SK-N-SH treated with all-trans-retinoic acid at 6 μM for 48 hours (cell line): ENCODE measurements at regions not wholly inside any gene's neighbourhood (a gene's known extent, or its start where the extent isn't known, plus 50 kb on each side); places are given as distances from the start of the nearest gene placed in this dataset.

Source experiments
- ATAC-seq: fragments of 200-7000 bp; cut with Tn5 transposase; 3 replicates; pipeline ENCODE4 v1.9.1; 2020; ENCODE audit warnings: mild to moderate bottlenecking, moderate library complexity
- ARNTL ChIP-seq: fragments of 450-650 bp; formaldehyde crosslinking; IDR thresholded peaks from 2 replicates; pipeline ENCODE4 v1.5.0; 2020; ENCODE audit warnings: low read depth, mild to moderate bottlenecking, moderate library complexity, borderline replicate concordance
- BACH2 ChIP-seq: fragments of 250-450 bp; sonication (Bioruptor Pico); IDR thresholded peaks from 2 replicates; pipeline ENCODE4 v1.9.0; 2021; ENCODE audit warnings: mild to moderate bottlenecking, borderline replicate concordance
- CSDC2 ChIP-seq: fragments of 250-450 bp; sonication (Bioruptor Pico); IDR thresholded peaks from 2 replicates; pipeline ENCODE4 v1.5.0; 2020; ENCODE audit warnings: mild to moderate bottlenecking, moderate library complexity
- ESRRG ChIP-seq: fragments of 250-450 bp; sonication (Bioruptor Pico); IDR thresholded peaks from 2 replicates; pipeline ENCODE4 v1.6.1; 2021; ENCODE audit warnings: mild to moderate bottlenecking
- GLIS3 ChIP-seq: fragments of 250-450 bp; sonication (Bioruptor Pico); IDR thresholded peaks from 2 replicates; pipeline ENCODE4 v1.5.0; 2020; ENCODE audit warnings: mild to moderate bottlenecking, moderate library complexity
- ISL1 ChIP-seq: fragments of 250-450 bp; sonication (Bioruptor Pico); IDR thresholded peaks from 2 replicates; pipeline ENCODE4 v2.1.2; 2022; ENCODE audit warnings: mild to moderate bottlenecking, moderate library complexity
- OSR1 ChIP-seq: fragments of 250-450 bp; sonication (Bioruptor Pico); IDR thresholded peaks from 2 replicates; pipeline ENCODE4 v1.8.0; 2022; ENCODE audit warnings: moderate library complexity, mild to moderate bottlenecking, inconsistent platforms
- PPARA ChIP-seq: fragments of 250-450 bp; sonication (Bioruptor Pico); IDR thresholded peaks from 2 replicates; pipeline ENCODE4 v1.5.0; 2020; ENCODE audit warnings: mild to moderate bottlenecking, borderline replicate concordance
- RARB ChIP-seq: fragments of 250-450 bp; sonication (Bioruptor Pico); IDR thresholded peaks from 2 replicates; pipeline ENCODE4 v1.8.0; 2021; ENCODE audit warnings: mild to moderate bottlenecking, moderate library complexity
- SNAI2 ChIP-seq: fragments of 250-450 bp; sonication (Bioruptor Pico); IDR thresholded peaks from 2 replicates; pipeline ENCODE4 v1.5.0; 2020; ENCODE audit warnings: mild to moderate bottlenecking, moderate library complexity
- TOX ChIP-seq: fragments of 250-450 bp; sonication (Bioruptor Pico); IDR thresholded peaks from 2 replicates; pipeline ENCODE4 v1.8.0; 2021; ENCODE audit warnings: mild to moderate bottlenecking, moderate library complexity, borderline replicate concordance
- ZC3H10 ChIP-seq: fragments of 250-450 bp; sonication (Bioruptor Pico); IDR thresholded peaks from 2 replicates; pipeline ENCODE4 v1.5.1; 2021; ENCODE audit warnings: mild to moderate bottlenecking, moderate library complexity
- ZFP3 ChIP-seq: fragments of 250-450 bp; sonication (Bioruptor Pico); IDR thresholded peaks from 2 replicates; pipeline ENCODE4 v1.5.0; 2020; ENCODE audit warnings: mild to moderate bottlenecking, moderate library complexity
- ZFP30 ChIP-seq: fragments of 450-650 bp; formaldehyde crosslinking; IDR thresholded peaks from 2 replicates; pipeline ENCODE4 v1.5.0; 2022; ENCODE audit warnings: mild to moderate bottlenecking, moderate library complexity
- ZNF565 ChIP-seq: fragments of 450-650 bp; formaldehyde crosslinking; conservative IDR thresholded peaks from 2 replicates; pipeline ENCODE4 v1.5.0; 2020; ENCODE audit warnings: low read depth, mild to moderate bottlenecking, moderate library complexity
- ZNF70 ChIP-seq: fragments of 450-650 bp; formaldehyde crosslinking; IDR thresholded peaks from 2 replicates; pipeline ENCODE4 v1.5.0; 2020; ENCODE audit warnings: mild to moderate bottlenecking, moderate library complexity
- ZNF8 ChIP-seq: fragments of 450-650 bp; formaldehyde crosslinking; IDR thresholded peaks from 2 replicates; pipeline ENCODE4 v1.5.0; 2020; ENCODE audit warnings: mild to moderate bottlenecking, moderate library complexity
- TF ChIP-seq, protein P1 (sequence below): fragments of 250-450 bp; sonication (Bioruptor Pico); IDR thresholded peaks from 2 replicates; pipeline ENCODE4 v1.5.0; 2020; ENCODE audit warnings: mild to moderate bottlenecking, moderate library complexity
- TF ChIP-seq, protein P2 (sequence below): fragments of 250-450 bp; sonication (Bioruptor Pico); IDR thresholded peaks from 2 replicates; pipeline ENCODE4 v1.8.0; 2021; ENCODE audit warnings: low read depth, mild to moderate bottlenecking, moderate library complexity, borderline replicate concordance
- TF ChIP-seq, protein P3 (sequence below): fragments of 250-450 bp; sonication (Bioruptor Pico); IDR thresholded peaks from 2 replicates; pipeline ENCODE4 v1.5.1; 2020; ENCODE audit warnings: low read depth, mild to moderate bottlenecking, moderate library complexity
- TF ChIP-seq, protein P4 (sequence below): fragments of 250-450 bp; sonication (Bioruptor Pico); IDR thresholded peaks from 2 replicates; pipeline ENCODE4 v1.8.0; 2020; ENCODE audit warnings: mild to moderate bottlenecking, moderate library complexity, borderline replicate concordance
- TF ChIP-seq, protein P5 (sequence below): fragments of 250-450 bp; sonication (Bioruptor Pico); IDR thresholded peaks from 2 replicates; pipeline ENCODE4 v1.5.1; 2021; ENCODE audit warnings: mild to moderate bottlenecking, moderate library complexity

DNA sequence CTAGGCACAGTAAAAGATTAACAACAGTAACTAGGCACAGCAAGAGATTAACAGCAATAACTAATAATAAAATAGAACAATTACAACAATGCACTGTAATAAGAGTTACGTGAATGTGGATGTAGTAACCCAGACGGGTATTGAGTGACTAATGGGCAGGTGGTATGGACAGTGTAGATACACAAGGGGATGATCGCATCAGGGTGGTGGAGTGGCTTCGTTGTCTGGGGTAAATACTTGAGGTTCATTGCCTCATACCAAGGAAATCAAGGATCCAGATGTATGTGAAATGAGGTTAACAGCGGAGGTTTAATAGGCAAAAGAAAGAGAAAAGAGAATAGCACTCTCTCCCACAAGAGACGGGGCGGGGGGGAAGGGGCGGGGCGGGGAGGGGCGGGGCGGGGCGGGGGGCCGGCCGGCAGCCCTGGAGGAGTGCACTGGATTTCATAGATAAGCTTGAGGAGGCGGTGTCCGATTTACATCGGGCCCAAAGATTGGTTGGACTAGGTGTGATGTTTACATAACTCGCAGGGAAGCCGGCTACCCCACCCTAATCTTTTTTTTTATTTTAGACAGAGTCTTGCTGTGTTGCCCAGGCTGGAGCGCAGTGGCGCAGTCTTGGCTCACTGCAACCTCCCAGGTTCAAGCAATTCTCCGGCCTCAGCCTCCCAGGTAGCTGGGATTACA is 106.3 kb downstream of the KCTD15 start:
- ATAC-seq, result no peak
- no peak for TF ChIP-seq ISL1
- TF ChIP-seq, protein P1, sequence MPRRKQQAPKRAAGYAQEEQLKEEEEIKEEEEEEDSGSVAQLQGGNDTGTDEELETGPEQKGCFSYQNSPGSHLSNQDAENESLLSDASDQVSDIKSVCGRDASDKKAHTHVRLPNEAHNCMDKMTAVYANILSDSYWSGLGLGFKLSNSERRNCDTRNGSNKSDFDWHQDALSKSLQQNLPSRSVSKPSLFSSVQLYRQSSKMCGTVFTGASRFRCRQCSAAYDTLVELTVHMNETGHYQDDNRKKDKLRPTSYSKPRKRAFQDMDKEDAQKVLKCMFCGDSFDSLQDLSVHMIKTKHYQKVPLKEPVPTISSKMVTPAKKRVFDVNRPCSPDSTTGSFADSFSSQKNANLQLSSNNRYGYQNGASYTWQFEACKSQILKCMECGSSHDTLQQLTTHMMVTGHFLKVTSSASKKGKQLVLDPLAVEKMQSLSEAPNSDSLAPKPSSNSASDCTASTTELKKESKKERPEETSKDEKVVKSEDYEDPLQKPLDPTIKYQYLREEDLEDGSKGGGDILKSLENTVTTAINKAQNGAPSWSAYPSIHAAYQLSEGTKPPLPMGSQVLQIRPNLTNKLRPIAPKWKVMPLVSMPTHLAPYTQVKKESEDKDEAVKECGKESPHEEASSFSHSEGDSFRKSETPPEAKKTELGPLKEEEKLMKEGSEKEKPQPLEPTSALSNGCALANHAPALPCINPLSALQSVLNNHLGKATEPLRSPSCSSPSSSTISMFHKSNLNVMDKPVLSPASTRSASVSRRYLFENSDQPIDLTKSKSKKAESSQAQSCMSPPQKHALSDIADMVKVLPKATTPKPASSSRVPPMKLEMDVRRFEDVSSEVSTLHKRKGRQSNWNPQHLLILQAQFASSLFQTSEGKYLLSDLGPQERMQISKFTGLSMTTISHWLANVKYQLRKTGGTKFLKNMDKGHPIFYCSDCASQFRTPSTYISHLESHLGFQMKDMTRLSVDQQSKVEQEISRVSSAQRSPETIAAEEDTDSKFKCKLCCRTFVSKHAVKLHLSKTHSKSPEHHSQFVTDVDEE (CRISPR knock-in tag), result no peak
- TF ChIP-seq BACH2 (CRISPR knock-in tag), result no peak
- no peak for TF ChIP-seq TOX (CRISPR knock-in tag)
- TF ChIP-seq GLIS3 (CRISPR knock-in tag), result no peak
- TF ChIP-seq, protein P2, sequence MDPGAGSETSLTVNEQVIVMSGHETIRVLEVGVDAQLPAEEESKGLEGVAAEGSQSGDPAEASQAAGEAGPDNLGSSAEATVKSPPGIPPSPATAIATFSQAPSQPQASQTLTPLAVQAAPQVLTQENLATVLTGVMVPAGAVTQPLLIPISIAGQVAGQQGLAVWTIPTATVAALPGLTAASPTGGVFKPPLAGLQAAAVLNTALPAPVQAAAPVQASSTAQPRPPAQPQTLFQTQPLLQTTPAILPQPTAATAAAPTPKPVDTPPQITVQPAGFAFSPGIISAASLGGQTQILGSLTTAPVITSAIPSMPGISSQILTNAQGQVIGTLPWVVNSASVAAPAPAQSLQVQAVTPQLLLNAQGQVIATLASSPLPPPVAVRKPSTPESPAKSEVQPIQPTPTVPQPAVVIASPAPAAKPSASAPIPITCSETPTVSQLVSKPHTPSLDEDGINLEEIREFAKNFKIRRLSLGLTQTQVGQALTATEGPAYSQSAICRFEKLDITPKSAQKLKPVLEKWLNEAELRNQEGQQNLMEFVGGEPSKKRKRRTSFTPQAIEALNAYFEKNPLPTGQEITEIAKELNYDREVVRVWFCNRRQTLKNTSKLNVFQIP (CRISPR knock-in tag), result no peak
- no peak for TF ChIP-seq RARB
- no peak for TF ChIP-seq SNAI2 (CRISPR knock-in tag)
- no peak for TF ChIP-seq ESRRG
- TF ChIP-seq, protein P3, sequence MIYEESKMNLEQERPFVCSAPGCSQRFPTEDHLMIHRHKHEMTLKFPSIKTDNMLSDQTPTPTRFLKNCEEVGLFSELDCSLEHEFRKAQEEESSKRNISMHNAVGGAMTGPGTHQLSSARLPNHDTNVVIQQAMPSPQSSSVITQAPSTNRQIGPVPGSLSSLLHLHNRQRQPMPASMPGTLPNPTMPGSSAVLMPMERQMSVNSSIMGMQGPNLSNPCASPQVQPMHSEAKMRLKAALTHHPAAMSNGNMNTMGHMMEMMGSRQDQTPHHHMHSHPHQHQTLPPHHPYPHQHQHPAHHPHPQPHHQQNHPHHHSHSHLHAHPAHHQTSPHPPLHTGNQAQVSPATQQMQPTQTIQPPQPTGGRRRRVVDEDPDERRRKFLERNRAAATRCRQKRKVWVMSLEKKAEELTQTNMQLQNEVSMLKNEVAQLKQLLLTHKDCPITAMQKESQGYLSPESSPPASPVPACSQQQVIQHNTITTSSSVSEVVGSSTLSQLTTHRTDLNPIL (CRISPR knock-in tag), result no peak
- TF ChIP-seq PPARA (CRISPR knock-in tag), result no peak
- TF ChIP-seq, protein P4, sequence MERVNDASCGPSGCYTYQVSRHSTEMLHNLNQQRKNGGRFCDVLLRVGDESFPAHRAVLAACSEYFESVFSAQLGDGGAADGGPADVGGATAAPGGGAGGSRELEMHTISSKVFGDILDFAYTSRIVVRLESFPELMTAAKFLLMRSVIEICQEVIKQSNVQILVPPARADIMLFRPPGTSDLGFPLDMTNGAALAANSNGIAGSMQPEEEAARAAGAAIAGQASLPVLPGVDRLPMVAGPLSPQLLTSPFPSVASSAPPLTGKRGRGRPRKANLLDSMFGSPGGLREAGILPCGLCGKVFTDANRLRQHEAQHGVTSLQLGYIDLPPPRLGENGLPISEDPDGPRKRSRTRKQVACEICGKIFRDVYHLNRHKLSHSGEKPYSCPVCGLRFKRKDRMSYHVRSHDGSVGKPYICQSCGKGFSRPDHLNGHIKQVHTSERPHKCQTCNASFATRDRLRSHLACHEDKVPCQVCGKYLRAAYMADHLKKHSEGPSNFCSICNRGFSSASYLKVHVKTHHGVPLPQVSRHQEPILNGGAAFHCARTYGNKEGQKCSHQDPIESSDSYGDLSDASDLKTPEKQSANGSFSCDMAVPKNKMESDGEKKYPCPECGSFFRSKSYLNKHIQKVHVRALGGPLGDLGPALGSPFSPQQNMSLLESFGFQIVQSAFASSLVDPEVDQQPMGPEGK (CRISPR knock-in tag), result no peak
- TF ChIP-seq ZFP30 (CRISPR knock-in tag), result no peak
- TF ChIP-seq, protein P5, sequence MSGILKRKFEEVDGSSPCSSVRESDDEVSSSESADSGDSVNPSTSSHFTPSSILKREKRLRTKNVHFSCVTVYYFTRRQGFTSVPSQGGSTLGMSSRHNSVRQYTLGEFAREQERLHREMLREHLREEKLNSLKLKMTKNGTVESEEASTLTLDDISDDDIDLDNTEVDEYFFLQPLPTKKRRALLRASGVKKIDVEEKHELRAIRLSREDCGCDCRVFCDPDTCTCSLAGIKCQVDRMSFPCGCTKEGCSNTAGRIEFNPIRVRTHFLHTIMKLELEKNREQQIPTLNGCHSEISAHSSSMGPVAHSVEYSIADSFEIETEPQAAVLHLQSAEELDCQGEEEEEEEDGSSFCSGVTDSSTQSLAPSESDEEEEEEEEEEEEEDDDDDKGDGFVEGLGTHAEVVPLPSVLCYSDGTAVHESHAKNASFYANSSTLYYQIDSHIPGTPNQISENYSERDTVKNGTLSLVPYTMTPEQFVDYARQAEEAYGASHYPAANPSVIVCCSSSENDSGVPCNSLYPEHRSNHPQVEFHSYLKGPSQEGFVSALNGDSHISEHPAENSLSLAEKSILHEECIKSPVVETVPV (CRISPR knock-in tag), result no peak
- no peak for TF ChIP-seq ZC3H10 (CRISPR knock-in tag)
- no peak for TF ChIP-seq ZNF70 (CRISPR knock-in tag)
- TF ChIP-seq ZNF8, result no peak

DNA sequence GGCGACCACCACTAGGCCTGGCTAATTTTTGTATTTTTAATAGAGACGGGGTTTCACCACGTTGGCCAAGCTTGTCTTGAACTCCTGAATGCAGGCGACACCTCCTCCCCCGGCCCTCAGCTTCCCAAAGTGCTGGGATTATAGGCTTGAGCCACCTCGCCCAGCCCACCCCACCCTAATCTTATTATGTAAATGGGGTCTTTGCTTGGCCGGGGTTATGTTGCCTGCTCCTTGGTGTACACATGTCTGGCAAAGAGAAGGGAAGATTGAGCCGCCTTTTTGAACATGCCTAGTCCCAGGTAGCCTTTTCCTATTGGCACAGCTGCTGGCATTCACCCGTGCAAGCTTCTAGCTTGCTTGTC is 106.8 kb downstream of the KCTD15 start:
- ATAC-seq, result no peak
- TF ChIP-seq ISL1, result no peak
- TF ChIP-seq PPARA (CRISPR knock-in tag), result no peak
- TF ChIP-seq TOX (CRISPR knock-in tag), result no peak
- TF ChIP-seq ESRRG, result no peak
- no peak for TF ChIP-seq ZNF70 (CRISPR knock-in tag)
- no peak for TF ChIP-seq ARNTL (CRISPR knock-in tag)
- TF ChIP-seq GLIS3 (CRISPR knock-in tag), result no peak
- no peak for TF ChIP-seq ZNF565 (CRISPR knock-in tag)
- no peak for TF ChIP-seq ZC3H10 (CRISPR knock-in tag)
- TF ChIP-seq ZNF8, result no peak
- TF ChIP-seq, protein P4 (CRISPR knock-in tag), result no peak
- TF ChIP-seq, protein P5 (CRISPR knock-in tag), result no peak
- TF ChIP-seq OSR1 (CRISPR knock-in tag), result no peak
- TF ChIP-seq ZFP30 (CRISPR knock-in tag), result no peak
- no peak for TF ChIP-seq ZFP3 (CRISPR knock-in tag)
- TF ChIP-seq RARB, result no peak
- TF ChIP-seq BACH2 (CRISPR knock-in tag), result no peak
- TF ChIP-seq, protein P1 (CRISPR knock-in tag), result no peak
- no peak for TF ChIP-seq CSDC2 (CRISPR knock-in tag)
